DOHH2 (cell line): ENCODE measurements at regions not wholly inside any gene's neighbourhood (a gene's known extent, or its start where the extent isn't known, plus 50 kb on each side); places are given as distances from the start of the nearest gene placed in this dataset.

Experiments used
- EZH2phosphoT487 ChIP-seq: fragments of 200-600 bp; sonication (generic); IDR thresholded peaks from 2 replicates; pipeline ENCODE4 v1.6.1; 2017; ENCODE audit warnings: borderline replicate concordance, mild to moderate bottlenecking, antibody characterized with exemption, low read length, moderate library complexity, mixed read lengths
- TF ChIP-seq, protein P1 (sequence below): fragments of 200-600 bp; sonication (generic); IDR thresholded peaks from one replicate; pipeline ENCODE4 v1.5.1; 2014; ENCODE audit warnings: antibody characterized with exemption, mild to moderate bottlenecking, low read depth, low read length; ENCODE audit not compliant: poor library complexity, severe bottlenecking

DNA sequence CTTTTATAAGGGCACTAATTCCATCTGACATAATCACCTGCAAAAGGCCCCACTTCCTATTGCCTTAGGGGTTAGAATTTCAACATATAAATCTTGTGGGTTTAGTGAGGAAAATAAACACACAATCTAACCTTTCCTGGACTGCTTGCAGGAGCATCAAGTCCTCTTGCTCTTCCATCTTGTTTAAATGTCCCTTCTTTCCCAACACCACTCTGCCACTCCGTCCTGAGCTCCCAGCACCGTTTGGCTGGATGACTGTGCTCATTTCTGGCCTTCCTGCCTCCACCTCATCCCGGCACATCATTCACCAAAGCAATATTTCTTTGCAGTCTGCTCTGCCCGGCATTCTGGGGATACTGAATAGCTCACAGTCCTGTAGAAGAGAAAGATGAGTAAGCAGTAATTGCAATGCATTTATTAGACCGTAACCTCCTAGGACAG, 247.8 kb downstream of the BCL2 start:
- TF ChIP-seq, protein P1, sequence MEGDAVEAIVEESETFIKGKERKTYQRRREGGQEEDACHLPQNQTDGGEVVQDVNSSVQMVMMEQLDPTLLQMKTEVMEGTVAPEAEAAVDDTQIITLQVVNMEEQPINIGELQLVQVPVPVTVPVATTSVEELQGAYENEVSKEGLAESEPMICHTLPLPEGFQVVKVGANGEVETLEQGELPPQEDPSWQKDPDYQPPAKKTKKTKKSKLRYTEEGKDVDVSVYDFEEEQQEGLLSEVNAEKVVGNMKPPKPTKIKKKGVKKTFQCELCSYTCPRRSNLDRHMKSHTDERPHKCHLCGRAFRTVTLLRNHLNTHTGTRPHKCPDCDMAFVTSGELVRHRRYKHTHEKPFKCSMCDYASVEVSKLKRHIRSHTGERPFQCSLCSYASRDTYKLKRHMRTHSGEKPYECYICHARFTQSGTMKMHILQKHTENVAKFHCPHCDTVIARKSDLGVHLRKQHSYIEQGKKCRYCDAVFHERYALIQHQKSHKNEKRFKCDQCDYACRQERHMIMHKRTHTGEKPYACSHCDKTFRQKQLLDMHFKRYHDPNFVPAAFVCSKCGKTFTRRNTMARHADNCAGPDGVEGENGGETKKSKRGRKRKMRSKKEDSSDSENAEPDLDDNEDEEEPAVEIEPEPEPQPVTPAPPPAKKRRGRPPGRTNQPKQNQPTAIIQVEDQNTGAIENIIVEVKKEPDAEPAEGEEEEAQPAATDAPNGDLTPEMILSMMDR, result no peak
- TF ChIP-seq EZH2phosphoT487, result no peak
